ENCODE measurements at regions not wholly inside any gene's neighbourhood (a gene's known extent, or its start where the extent isn't known, plus 50 kb on each side); places are given as distances from the start of the nearest gene placed in this dataset.

DNA sequence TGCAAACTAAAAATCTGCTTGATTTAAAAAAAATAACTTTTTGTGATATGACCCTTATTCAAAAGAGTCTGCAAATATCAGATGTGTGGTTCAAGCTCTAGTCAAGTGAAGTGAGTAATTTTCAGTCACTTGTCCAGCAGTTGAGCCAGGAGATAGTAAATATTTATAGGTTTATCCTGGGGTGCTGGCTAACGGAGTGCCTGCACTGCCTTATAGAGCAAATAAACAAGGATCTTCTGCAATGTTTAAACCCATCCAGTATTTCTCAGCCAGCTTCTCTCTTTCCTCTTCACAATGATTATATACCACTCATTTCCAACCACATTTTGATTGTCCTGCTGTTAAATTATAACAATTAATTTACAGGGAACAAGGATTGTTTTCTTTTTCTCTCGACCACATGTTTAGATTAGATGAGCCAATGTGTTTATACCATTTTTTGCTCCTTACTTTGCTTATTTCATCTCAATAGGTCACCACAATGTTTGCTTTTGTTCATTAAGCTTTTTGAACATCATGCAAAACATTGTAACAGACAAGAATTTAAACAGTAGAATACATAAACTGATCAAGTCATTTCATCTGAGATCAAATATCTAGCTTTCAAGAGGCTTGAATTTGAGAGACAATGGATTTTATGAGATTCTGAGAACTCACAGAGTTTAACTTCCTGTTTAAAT is 60.3 kb upstream of the GREM2 start:
- Histone ChIP-seq H3K27ac (ENCODE audit: low read depth, low read length) (no peak overlapping the region), H3K4me3 (ENCODE audit: low read depth, low read length) (no peak overlapping the region), H3K4me1 (ENCODE audit: control insufficient read depth, insufficient read depth, low read length, unreplicated experiment) (no peaks in the 10 kb centered on the region), H3K27me3 (ENCODE audit: insufficient read depth, low read length) (no peaks in the 10 kb centered on the region), H3K79me2 (ENCODE audit: control insufficient read depth, insufficient read depth, low read length, unreplicated experiment) (no peaks in the 10 kb centered on the region), H2AFZ (ENCODE audit: low read length, unreplicated experiment) (no peak overlapping the region), H3K36me3 (ENCODE audit: insufficient read depth, low read length) (no peaks in the 10 kb centered on the region)

DNA sequence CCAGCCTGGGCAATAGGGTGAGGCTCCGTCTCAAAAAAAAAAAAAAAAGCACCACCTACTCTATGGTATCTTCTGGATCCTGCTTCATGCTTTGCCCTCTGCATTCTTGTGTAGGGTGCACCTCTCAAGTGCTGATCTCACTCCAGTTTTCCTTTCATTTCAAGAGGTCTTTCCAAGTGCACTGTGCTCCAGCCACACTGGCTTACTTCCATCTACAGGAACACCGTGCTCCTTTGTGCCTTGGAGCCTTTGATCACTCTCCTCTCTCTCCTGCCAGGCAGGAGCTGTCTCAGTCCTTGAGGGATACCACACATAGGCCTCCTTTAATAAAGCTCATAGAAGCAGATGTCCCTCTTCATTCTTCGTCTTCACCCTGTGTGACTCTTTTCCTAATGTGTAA is 55.4 kb upstream of the GREM2 start:
- Histone ChIP-seq H3K27me3 (ENCODE audit: insufficient read depth, low read length) (no peaks in the 10 kb centered on the region), H3K79me2 (ENCODE audit: control insufficient read depth, insufficient read depth, low read length, unreplicated experiment) (no peaks in the 10 kb centered on the region), H3K4me3 (ENCODE audit: low read depth, low read length) (no peak overlapping the region), H3K36me3 (ENCODE audit: insufficient read depth, low read length) (no peaks in the 10 kb centered on the region), H3K4me1 (ENCODE audit: control insufficient read depth, insufficient read depth, low read length, unreplicated experiment) (peaks cover 11% of the 10 kb centered on the region), H2AFZ (ENCODE audit: low read length, unreplicated experiment) (no peak overlapping the region), H3K27ac (ENCODE audit: low read depth, low read length) (no peak overlapping the region)

DNA sequence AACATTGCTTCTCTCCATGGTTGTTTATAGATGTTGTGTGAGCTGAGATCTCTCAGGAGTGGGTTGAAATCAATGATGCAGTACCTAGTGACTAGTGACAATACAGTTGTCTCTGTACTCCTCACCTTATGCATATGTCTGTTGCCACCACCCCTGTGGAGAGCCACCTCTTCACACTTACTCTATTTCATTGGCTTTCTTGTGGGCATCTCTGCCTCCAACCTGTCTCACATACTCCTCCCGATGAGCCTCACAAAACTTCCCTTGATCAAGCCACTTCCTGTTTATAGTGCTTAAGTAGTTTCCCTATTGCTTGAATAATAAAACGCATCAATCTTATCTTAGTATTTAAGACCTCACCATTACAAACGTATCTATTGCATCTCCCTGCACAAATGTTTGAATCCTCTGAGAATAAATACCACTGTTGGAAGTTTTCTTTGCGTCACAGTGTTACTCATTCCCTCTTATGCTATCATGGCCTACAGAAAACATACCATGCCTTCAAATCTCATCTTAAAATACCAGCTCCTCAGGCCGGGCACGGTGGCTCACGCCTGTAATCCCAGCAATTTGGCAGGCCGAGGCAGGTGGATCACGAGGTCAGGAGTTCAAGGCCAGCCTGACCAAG is 54.7 kb upstream of the GREM2 start:
- no peaks in the 10 kb centered on the region for H3K79me2 ChIP-seq (ENCODE audit: control insufficient read depth, insufficient read depth, low read length, unreplicated experiment)
- H3K4me3 ChIP-seq (ENCODE audit: low read depth, low read length), result no peak overlapping the region
- H3K36me3 ChIP-seq (ENCODE audit: insufficient read depth, low read length), result no peaks in the 10 kb centered on the region
- peaks cover 11% of the 10 kb centered on the region for H3K4me1 ChIP-seq (ENCODE audit: control insufficient read depth, insufficient read depth, low read length, unreplicated experiment)
- H3K27ac ChIP-seq (ENCODE audit: low read depth, low read length), result no peak overlapping the region
- H3K27me3 ChIP-seq (ENCODE audit: insufficient read depth, low read length), result no peaks in the 10 kb centered on the region
- no peak overlapping the region for H2AFZ ChIP-seq (ENCODE audit: low read length, unreplicated experiment)

DNA sequence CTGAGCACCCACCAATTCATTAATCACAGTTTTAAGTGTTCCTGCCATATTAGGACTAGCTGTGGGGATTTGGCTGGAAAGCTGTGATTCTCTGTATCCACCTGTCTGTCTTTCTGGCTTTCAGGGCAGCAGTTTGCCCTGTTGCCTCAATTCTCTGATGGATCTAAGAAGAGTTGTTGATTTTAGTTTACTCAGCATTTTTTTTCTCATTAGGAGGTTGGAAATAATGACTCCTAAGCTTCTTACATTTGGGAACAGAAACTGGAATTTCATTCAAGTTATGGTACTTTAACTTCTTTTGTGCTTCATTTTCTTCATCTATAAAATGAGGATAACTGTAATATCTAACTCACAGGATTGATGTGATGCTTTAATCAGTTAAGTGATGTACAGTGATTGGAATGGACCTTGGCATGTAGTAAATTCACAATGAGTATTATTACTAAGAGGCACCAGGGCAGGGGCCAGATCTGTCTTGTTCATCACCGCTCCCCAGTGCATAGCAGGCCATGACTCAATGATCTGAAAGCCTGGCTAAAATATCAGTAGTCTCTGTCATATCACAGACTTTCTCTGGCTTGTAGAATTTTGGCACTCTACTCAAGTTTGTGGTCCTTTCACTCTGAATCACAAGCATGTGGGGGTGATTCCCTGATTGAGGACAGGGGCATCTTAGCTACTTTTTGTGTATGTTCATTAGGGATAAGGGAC is 51.4 kb upstream of the GREM2 start:
- H2AFZ ChIP-seq (ENCODE audit: low read length, unreplicated experiment), result peak overlapping the region; percentile 48
- H3K27ac ChIP-seq (ENCODE audit: low read depth, low read length), result peak overlapping the region; percentile 51
- H3K79me2 ChIP-seq (ENCODE audit: control insufficient read depth, insufficient read depth, low read length, unreplicated experiment), result no peaks in the 10 kb centered on the region
- peaks cover 11% of the 10 kb centered on the region for H3K4me1 ChIP-seq (ENCODE audit: control insufficient read depth, insufficient read depth, low read length, unreplicated experiment)
- no peaks in the 10 kb centered on the region for H3K36me3 ChIP-seq (ENCODE audit: insufficient read depth, low read length)
- H3K4me3 ChIP-seq (ENCODE audit: low read depth, low read length), result no peak overlapping the region
- H3K27me3 ChIP-seq (ENCODE audit: insufficient read depth, low read length), result no peaks in the 10 kb centered on the region

Measured in ACC112 (cell line).